Choroid plexus epithelial cell (primary cell): ENCODE measurements at regions not wholly inside any gene's neighbourhood (a gene's known extent, or its start where the extent isn't known, plus 50 kb on each side); places are given as distances from the start of the nearest gene placed in this dataset.

Source experiments
- DNase-seq: peaks from one replicate; pipeline ENCODE4 v3.0.0-alpha.2; 2010; ENCODE audit warnings: low read depth
- H3K4me3 ChIP-seq: 2 replicates; pipeline ENCODE4 v1.5.1; 2011; ENCODE audit warnings: low read depth, mild to moderate bottlenecking, control low read depth, low read length, moderate library complexity
- CTCF ChIP-seq: conservative IDR thresholded peaks from 2 replicates; pipeline ENCODE4 v1.5.1; 2011; ENCODE audit warnings: low read depth, mild to moderate bottlenecking, control low read depth, inconsistent platforms, low read length, moderate library complexity

GRCh38 chr20:40110311-40110831 lies 578.7 kb downstream of the MAFB start:
- DNase-seq: no peak
- no peak for TF ChIP-seq CTCF
- no peak overlapping the region for H3K4me3 ChIP-seq

GRCh38 chr20:40109136-40109535 lies 579.9 kb downstream of the MAFB start:
- no peak for TF ChIP-seq CTCF
- no peak for DNase-seq
- H3K4me3 ChIP-seq: no peak overlapping the region

GRCh38 chr20:40108321-40108720 lies 580.7 kb downstream of the MAFB start:
- no peak for DNase-seq
- TF ChIP-seq CTCF: no peak
- no peak overlapping the region for H3K4me3 ChIP-seq

GRCh38 chr20:40104959-40105358 lies 584.1 kb downstream of the MAFB start:
- H3K4me3 ChIP-seq: no peak overlapping the region
- TF ChIP-seq CTCF: no peak
- DNase-seq: no peak

GRCh38 chr20:40103420-40103819 lies 585.6 kb downstream of the MAFB start:
- DNase-seq: no peak
- no peak overlapping the region for H3K4me3 ChIP-seq
- no peak for TF ChIP-seq CTCF

GRCh38 chr20:40101560-40101959 lies 587.5 kb downstream of the MAFB start:
- no peak for DNase-seq
- H3K4me3 ChIP-seq: no peak overlapping the region
- TF ChIP-seq CTCF: no peak

- H3K4me3 ChIP-seq: no peak overlapping the region
- no peak for TF ChIP-seq CTCF
- no peak for DNase-seq
These were observed 588.8 kb downstream of the MAFB start for GRCh38 chr20:40100261-40100660.
